Smooth muscle cell (in vitro differentiated cells): ENCODE measurements at regions not wholly inside any gene's neighbourhood (a gene's known extent, or its start where the extent isn't known, plus 50 kb on each side); places are given as distances from the start of the nearest gene placed in this dataset.

Experiments
- DNase-seq: peaks from one replicate; lab custom pipeline; 2025; ENCODE audit not compliant: unreplicated experiment; lab: John Stamatoyannopoulos, UW
- H2AFZ ChIP-seq: fragments of 200-600 bp; sonication (generic); 2 replicates; pipeline ENCODE4 v1.6.0; 2016; ENCODE audit warnings: antibody characterized with exemption, low read depth, mild to moderate bottlenecking
- H3F3A ChIP-seq: fragments of 200-600 bp; sonication (generic); 2 replicates; pipeline ENCODE4 v1.6.0; 2017; ENCODE audit warnings: antibody characterized with exemption, low read depth
- H3K27ac ChIP-seq: fragments of 200-600 bp; sonication (generic); 2 replicates; pipeline ENCODE4 v1.5.1; 2016; ENCODE audit warnings: low read depth, mild to moderate bottlenecking
- H3K27me3 ChIP-seq: fragments of 200-600 bp; sonication (generic); 2 replicates; pipeline ENCODE4 v1.6.1; 2016; ENCODE audit warnings: low read depth, mild to moderate bottlenecking
- H3K36me3 ChIP-seq: fragments of 200-600 bp; sonication (generic); 2 replicates; pipeline ENCODE4 v1.5.1; 2016; ENCODE audit warnings: low read depth
- H3K4me1 ChIP-seq: fragments of 200-600 bp; sonication (generic); 2 replicates; pipeline ENCODE4 v1.5.1; 2016; ENCODE audit warnings: low read depth
- H3K4me2 ChIP-seq: fragments of 200-600 bp; sonication (generic); 2 replicates; pipeline ENCODE4 v1.6.0; 2016; ENCODE audit warnings: mild to moderate bottlenecking
- H3K4me3 ChIP-seq: fragments of 200-600 bp; sonication (generic); 2 replicates; pipeline ENCODE4 v1.5.1; 2016; ENCODE audit warnings: mild to moderate bottlenecking
- H3K79me2 ChIP-seq: fragments of 200-600 bp; sonication (generic); 2 replicates; pipeline ENCODE4 v1.6.0; 2016; ENCODE audit warnings: low read depth, mild to moderate bottlenecking
- H3K9ac ChIP-seq: fragments of 200-600 bp; sonication (generic); 2 replicates; pipeline ENCODE4 v1.6.0; 2016; ENCODE audit warnings: low read depth
- H3K9me3 ChIP-seq: fragments of 200-600 bp; sonication (generic); replicated peaks from 2 replicates; pipeline ENCODE4 v1.5.1; 2016; ENCODE audit warnings: low read depth
- H4K20me1 ChIP-seq: fragments of 200-600 bp; sonication (generic); 2 replicates; pipeline ENCODE4 v1.6.0; 2016; ENCODE audit warnings: low read depth
- WGBS: methylation state at CpG from one replicate; pipeline ENCODE4 v1.1.7; 2016; ENCODE audit warnings: low lambda C conversion rate; 5-methylcytosine and 5-hydroxymethylcytosine counted together
- TF ChIP-seq, protein P1 (sequence below): fragments of 200-600 bp; sonication (generic); IDR thresholded peaks from 2 replicates; pipeline ENCODE4 v1.5.1; 2017; ENCODE audit warnings: borderline replicate concordance, mild to moderate bottlenecking, antibody characterized with exemption; ENCODE audit not compliant: insufficient read depth, poor library complexity, severe bottlenecking

DNA sequence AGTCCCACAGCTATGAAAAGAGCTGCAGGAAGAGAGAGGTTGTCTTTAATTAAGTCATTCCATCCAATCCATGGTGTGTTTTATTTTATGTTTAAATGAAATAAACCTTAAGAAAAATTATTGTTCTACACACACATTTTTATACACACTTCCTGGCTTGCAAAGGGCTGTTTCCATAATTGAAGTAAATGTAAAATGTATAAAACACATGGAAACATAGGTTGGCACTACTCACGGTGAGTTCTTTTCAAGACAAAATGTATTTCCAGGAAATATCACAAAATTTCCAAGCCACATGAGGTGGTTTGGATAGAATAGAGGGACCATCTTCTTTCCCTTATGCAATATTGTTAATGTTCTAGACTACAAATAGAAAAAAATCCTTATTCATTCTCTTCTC, 426.8 kb upstream of the USP24 start:
- H3K9ac ChIP-seq = no peak overlapping the region
- no peak overlapping the region for H3K4me2 ChIP-seq
- H2AFZ ChIP-seq = no peak overlapping the region
- no peaks in the 10 kb centered on the region for H3K79me2 ChIP-seq
- TF ChIP-seq, protein P1, sequence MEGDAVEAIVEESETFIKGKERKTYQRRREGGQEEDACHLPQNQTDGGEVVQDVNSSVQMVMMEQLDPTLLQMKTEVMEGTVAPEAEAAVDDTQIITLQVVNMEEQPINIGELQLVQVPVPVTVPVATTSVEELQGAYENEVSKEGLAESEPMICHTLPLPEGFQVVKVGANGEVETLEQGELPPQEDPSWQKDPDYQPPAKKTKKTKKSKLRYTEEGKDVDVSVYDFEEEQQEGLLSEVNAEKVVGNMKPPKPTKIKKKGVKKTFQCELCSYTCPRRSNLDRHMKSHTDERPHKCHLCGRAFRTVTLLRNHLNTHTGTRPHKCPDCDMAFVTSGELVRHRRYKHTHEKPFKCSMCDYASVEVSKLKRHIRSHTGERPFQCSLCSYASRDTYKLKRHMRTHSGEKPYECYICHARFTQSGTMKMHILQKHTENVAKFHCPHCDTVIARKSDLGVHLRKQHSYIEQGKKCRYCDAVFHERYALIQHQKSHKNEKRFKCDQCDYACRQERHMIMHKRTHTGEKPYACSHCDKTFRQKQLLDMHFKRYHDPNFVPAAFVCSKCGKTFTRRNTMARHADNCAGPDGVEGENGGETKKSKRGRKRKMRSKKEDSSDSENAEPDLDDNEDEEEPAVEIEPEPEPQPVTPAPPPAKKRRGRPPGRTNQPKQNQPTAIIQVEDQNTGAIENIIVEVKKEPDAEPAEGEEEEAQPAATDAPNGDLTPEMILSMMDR = no peak
- H3K27me3 ChIP-seq = no peaks in the 10 kb centered on the region
- WGBS = 94% methylated on average over 1 of the region's 1 CpG
- H3K4me3 ChIP-seq = no peak overlapping the region
- no peaks in the 10 kb centered on the region for H3K4me1 ChIP-seq
- no peaks in the 10 kb centered on the region for H3K36me3 ChIP-seq
- H3F3A ChIP-seq = peaks cover 7% of the 10 kb centered on the region
- H3K9me3 ChIP-seq = no peaks in the 10 kb centered on the region
- no peak overlapping the region for H3K27ac ChIP-seq
- no peak for DNase-seq
- H4K20me1 ChIP-seq = no peaks in the 10 kb centered on the region

DNA sequence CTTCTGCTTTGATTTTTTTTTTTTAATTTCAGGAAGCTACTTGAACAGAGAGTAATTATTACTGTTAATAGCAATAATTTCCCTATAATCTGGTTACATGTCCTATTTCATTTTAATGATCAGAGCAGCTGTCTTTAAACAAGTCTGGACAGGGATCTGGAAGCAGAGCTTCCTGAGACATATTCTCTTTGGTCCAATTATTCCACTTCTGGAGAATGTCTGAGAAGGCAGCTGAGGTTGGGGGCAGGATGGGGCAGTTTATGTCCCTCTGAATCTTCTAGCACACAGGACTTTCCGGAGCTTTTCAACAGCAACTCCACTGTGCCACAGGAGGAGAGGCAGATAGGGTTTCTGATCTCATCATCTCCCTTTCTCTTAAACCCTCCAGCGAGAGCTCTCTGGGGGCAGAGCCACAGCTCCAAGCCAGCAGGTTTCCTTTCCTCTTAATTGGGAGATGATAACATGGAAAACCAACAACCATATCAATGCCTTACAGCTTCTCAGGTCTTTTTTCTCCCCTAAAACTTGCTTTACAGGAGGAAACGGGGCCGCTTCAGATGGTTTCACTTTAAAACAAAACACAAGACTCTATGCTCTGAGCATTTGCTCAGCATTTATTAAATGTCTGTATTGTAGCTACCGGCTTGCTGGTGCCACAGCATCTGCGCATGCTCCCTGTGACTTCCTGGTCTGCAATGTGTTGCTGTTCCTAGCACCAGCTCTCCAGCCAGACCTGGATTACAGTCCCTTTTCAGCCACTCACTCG, 425.7 kb upstream of the USP24 start:
- H3K27ac ChIP-seq = no peak overlapping the region
- H2AFZ ChIP-seq = peak overlapping the region; percentile 93
- no peaks in the 10 kb centered on the region for H3K4me1 ChIP-seq
- peak overlapping the region; percentile 18 for H3K4me3 ChIP-seq
- WGBS = 46% methylated on average over 7 of the region's 7 CpGs
- no peaks in the 10 kb centered on the region for H4K20me1 ChIP-seq
- H3K4me2 ChIP-seq = peak overlapping the region; percentile 82
- peaks cover 7% of the 10 kb centered on the region for H3F3A ChIP-seq
- H3K9ac ChIP-seq = no peak overlapping the region
- TF ChIP-seq, protein P1 = no peak
- H3K36me3 ChIP-seq = no peaks in the 10 kb centered on the region
- no peaks in the 10 kb centered on the region for H3K9me3 ChIP-seq
- H3K79me2 ChIP-seq = no peaks in the 10 kb centered on the region
- DNase-seq = no peak
- no peaks in the 10 kb centered on the region for H3K27me3 ChIP-seq

DNA sequence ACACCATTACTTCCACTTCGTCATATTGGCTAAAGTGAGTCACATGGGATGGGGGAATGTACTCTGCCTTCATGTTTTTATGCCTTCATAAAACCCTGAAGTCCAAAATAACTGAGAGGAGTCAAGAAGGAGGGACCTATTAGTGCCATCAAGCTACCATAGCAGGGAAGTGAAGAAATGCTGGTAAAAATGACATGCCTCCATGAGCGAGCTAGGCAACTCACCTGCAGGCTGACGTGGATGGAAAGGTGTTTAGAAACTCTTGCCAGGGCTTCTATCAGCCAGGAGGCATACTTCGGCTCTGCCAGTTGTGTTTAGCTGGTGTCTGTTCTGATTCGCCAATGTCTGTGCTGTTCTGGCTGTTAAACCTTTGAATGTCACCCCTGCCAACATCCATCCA, 424.4 kb upstream of the USP24 start:
- Histone ChIP-seq H3K4me2 (no peak overlapping the region), H3K9me3 (no peaks in the 10 kb centered on the region), H4K20me1 (no peaks in the 10 kb centered on the region), H3K4me1 (no peaks in the 10 kb centered on the region), H3K36me3 (no peaks in the 10 kb centered on the region), H3K79me2 (no peaks in the 10 kb centered on the region), H3K4me3 (no peak overlapping the region), H3K27me3 (no peaks in the 10 kb centered on the region), H3K9ac (no peak overlapping the region), H2AFZ (no peak overlapping the region), H3F3A (peaks cover 7% of the 10 kb centered on the region), H3K27ac (no peak overlapping the region)
- no peak for DNase-seq
- TF ChIP-seq, protein P1 = no peak
- 93% methylated on average over 5 of the region's 5 CpGs for WGBS

DNA sequence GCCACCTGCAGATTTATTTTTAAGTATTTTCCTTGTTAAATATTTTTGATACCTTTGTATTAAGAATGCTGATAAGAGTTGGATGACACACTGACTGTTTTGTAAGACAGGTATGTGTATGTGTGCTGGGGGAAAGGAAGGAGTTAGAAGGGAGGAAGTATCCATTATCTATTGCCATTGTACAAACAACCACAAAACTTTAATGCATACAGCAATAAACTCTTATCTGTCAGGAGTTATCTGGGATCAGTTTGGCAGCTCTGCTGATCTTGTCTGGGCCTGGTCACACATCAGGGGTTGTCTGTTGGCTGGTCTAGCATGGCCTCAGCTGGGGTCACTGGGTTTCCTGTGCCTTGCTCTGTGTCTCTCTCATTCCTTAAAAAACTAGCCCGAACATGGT, 423.9 kb upstream of the USP24 start:
- Histone ChIP-seq H3F3A (peaks cover 7% of the 10 kb centered on the region), H3K4me3 (no peak overlapping the region), H4K20me1 (no peaks in the 10 kb centered on the region), H3K79me2 (no peaks in the 10 kb centered on the region), H2AFZ (no peak overlapping the region), H3K4me2 (no peak overlapping the region), H3K36me3 (no peaks in the 10 kb centered on the region), H3K27me3 (no peaks in the 10 kb centered on the region), H3K9ac (no peak overlapping the region), H3K9me3 (no peaks in the 10 kb centered on the region), H3K4me1 (no peaks in the 10 kb centered on the region), H3K27ac (no peak overlapping the region)
- no peak for DNase-seq
- TF ChIP-seq, protein P1 = no peak
- WGBS = 75% methylated on average over 1 of the region's 1 CpG
